Heart right ventricle (tissue), 16 donors: ENCODE measurements at regions not wholly inside any gene's neighbourhood (a gene's known extent, or its start where the extent isn't known, plus 50 kb on each side); places are given as distances from the start of the nearest gene placed in this dataset.

Source experiments
- ATAC-seq, 8 donors: fragments of 200-7000 bp; cut with Tn5 transposase; one replicate each; pipeline ENCODE4 v1.9.1; 2020; ENCODE audit warnings: mild to moderate bottlenecking in 8 of 8, moderate library complexity in 8 of 8, moderate number of reproducible peaks in 1 of 8
- DNase-seq, 2 donors: peaks; one replicate each; pipeline ENCODE4 v3.0.0-alpha.2; 2020
- H3K27ac ChIP-seq, 10 donors: fragments of 200-600 bp; sonication (generic) in 2 of 10; one replicate each; pipeline versions ENCODE4 v1.5.0 to v1.8.0; 2020 to 2022; ENCODE audit warnings: mild to moderate bottlenecking in 3 of 10
- H3K27me3 ChIP-seq, 7 donors: fragments of 200-600 bp; one replicate each; pipeline ENCODE4 v1.8.0; 2021 to 2022; ENCODE audit warnings: mild to moderate bottlenecking in 2 of 7
- H3K36me3 ChIP-seq, 9 donors: fragments of 200-600 bp; sonication (generic) in 1 of 9; one replicate each; pipeline versions ENCODE4 v1.5.0 to v1.8.0; 2020 to 2022; ENCODE audit warnings: mild to moderate bottlenecking in 2 of 9
- H3K4me1 ChIP-seq, 9 donors: fragments of 200-600 bp; sonication (generic) in 1 of 9; one replicate each; pipeline versions ENCODE4 v1.5.0 to v1.8.0; 2020 to 2022; ENCODE audit warnings: mild to moderate bottlenecking in 4 of 9
- H3K4me3 ChIP-seq, 10 donors: fragments of 200-600 bp; sonication (generic) in 2 of 10; one replicate each; pipeline versions ENCODE4 v1.5.0 to v1.8.0; 2020 to 2022; ENCODE audit warnings: mild to moderate bottlenecking in 7 of 10, moderate library complexity in 2 of 10
- H3K9me3 ChIP-seq, 11 donors: fragments of 200-600 bp in 10 of 11; sonication (generic) in 2 of 11; one replicate each; pipeline versions ENCODE4 v1.5.0 to v1.8.0; 2013 to 2022; ENCODE audit warnings: mild to moderate bottlenecking in 2 of 11, control low read depth in 1 of 11, moderate library complexity in 1 of 11
- CTCF ChIP-seq, 9 donors: fragments of 200-600 bp; sonication (generic) in 2 of 9; IDR thresholded peaks; one replicate each; pipeline versions ENCODE4 v1.5.0 to v1.8.0; 2021 to 2022; ENCODE audit warnings: antibody characterized with exemption in 9 of 9, mild to moderate bottlenecking in 5 of 9, moderate library complexity in 1 of 9
- WGBS, 2 donors: extraction: QIAGEN DNeasy Blood & Tissue Kit; methylation state at CpG; one replicate each; pipeline ENCODE4 v1.1.7; 2013; ENCODE audit warnings: inconsistent platforms in 1 of 2; 5-methylcytosine and 5-hydroxymethylcytosine counted together
- intact Hi-C, 10 donors: fragments of 100-400 bp; cut with DNase I; formaldehyde crosslinking; loops; one replicate each; pipeline versions ENCODE4 v1.11.1 to v1.14.2; 2022
- donor health status: Arrhythmogenic right ventricular cardiomyopathy.
- donor health status: ischemic (EF 13 %, LVEDD 7.1; RV severe dilation, severe dysfunction).
- donor health status: healthy with polysubstance abuse.
- donor health status: DM: no; HTN: yes; CAD: no.
- donor health status: DM: no; HTN: no; CAD: no.
- donor health status: ischemic (EF 25% LVEDD 6.9; RV normal size, moderate dysfunction).
- donor health status: ischemic (EF 25% LVEDD 5.7; RV mildly dilated, moderate dysfunction).
- donor health status: healthy.
- donor health status: DM: yes; HTN: yes; CAD: no.
- donor health status: Ischemic cardiomyopathy.
- donor health status: ischemic (EF 35%, LVEDD 5.7; RV mildly dilated, moderate dysfunction).
- donor health status: nonischemic (EF 11% LVEDD 7.7; RV severe dilation, severe dysfunction).
- donor health status: DM: yes; HTN: yes; CAD: no.
- donor health status: PGD.
- donor health status: ischemic (EF 29% LVEDD 5.4; RV normal size, mild dysfunction).
- donor health status: nonischemic (EF 23%, LVEDD 6.1; RV moderate dilation, normal function).

GRCh38 chr2:16139663-16140615 is 199.6 kb downstream of the MYCN start:
- H3K9me3 ChIP-seq, result no peaks in the 10 kb centered on the region
- no peak overlapping the region for H3K27ac ChIP-seq
- no peak overlapping the region for H3K4me3 ChIP-seq
- intact Hi-C loops, result loop anchor here in 1 of 10 donors (10.0 kb wide), 1 partner anchor 1965 kb away; no protein-coding TSS in a partner anchor
- no peak for ATAC-seq
- no peak for DNase-seq
- no peaks in the 10 kb centered on the region for H3K27me3 ChIP-seq
- 86 to 92% methylated on average over 9 of the region's 9 CpGs for WGBS, 2 donors
- TF ChIP-seq CTCF (IDR thresholded peaks at IDR 0.05), result no peak
- H3K4me1 ChIP-seq, result no peaks in the 10 kb centered on the region
- H3K36me3 ChIP-seq, result no peaks in the 10 kb centered on the region

- ATAC-seq (no peak), DNase-seq (no peak)
- no peak overlapping the region for H3K27ac ChIP-seq
- H3K9me3 ChIP-seq, result no peaks in the 10 kb centered on the region
- 78 to 84% methylated on average over 8 of the region's 8 CpGs for WGBS, 2 donors
- no peak for TF ChIP-seq CTCF (IDR thresholded peaks at IDR 0.05)
- no peaks in the 10 kb centered on the region for H3K36me3 ChIP-seq
- no peaks in the 10 kb centered on the region for H3K4me1 ChIP-seq
- H3K27me3 ChIP-seq, result no peaks in the 10 kb centered on the region
- no peak overlapping the region for H3K4me3 ChIP-seq
- intact Hi-C loops, result loop anchor here in 1 of 10 donors (10.0 kb wide), 1 partner anchor 1964 kb away; no protein-coding TSS in a partner anchor
These were observed 198.7 kb downstream of the MYCN start for GRCh38 chr2:16138811-16139662.

GRCh38 chr2:16137080-16137755 is 196.9 kb downstream of the MYCN start:
- ATAC-seq, result no peak
- no peaks in the 10 kb centered on the region for H3K27me3 ChIP-seq
- H3K9me3 ChIP-seq, result no peaks in the 10 kb centered on the region
- no peak for TF ChIP-seq CTCF (IDR thresholded peaks at IDR 0.05)
- DNase-seq, result no peak
- no peaks in the 10 kb centered on the region for H3K36me3 ChIP-seq
- WGBS, 2 donors, result 87% methylated on average over 5 of the region's 5 CpGs
- no peak overlapping the region for H3K4me3 ChIP-seq
- no peaks in the 10 kb centered on the region for H3K4me1 ChIP-seq
- intact Hi-C loops, result loop anchor here in 1 of 10 donors (10.0 kb wide), 1 partner anchor 1962 kb away; no protein-coding TSS in a partner anchor
- no peak overlapping the region for H3K27ac ChIP-seq
